KMS-11 (cell line): ENCODE measurements at regions not wholly inside any gene's neighbourhood (a gene's known extent, or its start where the extent isn't known, plus 50 kb on each side); places are given as distances from the start of the nearest gene placed in this dataset.

ENCODE experiments used
- H2AFZ ChIP-seq: fragments of 200-600 bp; sonication (generic); 2 replicates; pipeline ENCODE4 v1.6.1; 2016; ENCODE audit warnings: antibody characterized with exemption, mixed run types, low read depth
- H3K27ac ChIP-seq: fragments of 200-600 bp; sonication (generic); 2 replicates; pipeline ENCODE4 v1.6.1; 2016; ENCODE audit warnings: mild to moderate bottlenecking, mixed run types
- H3K27me3 ChIP-seq: fragments of 200-600 bp; sonication (generic); 2 replicates; pipeline ENCODE4 v1.6.1; 2017; ENCODE audit warnings: mild to moderate bottlenecking, low read depth, mixed run types, moderate library complexity; ENCODE audit not compliant: insufficient read depth
- H3K36me3 ChIP-seq: fragments of 200-600 bp; sonication (generic); 2 replicates; pipeline ENCODE4 v1.6.1; 2017; ENCODE audit warnings: mild to moderate bottlenecking, mixed run types; ENCODE audit not compliant: insufficient read depth
- H3K4me1 ChIP-seq: fragments of 200-600 bp; sonication (generic); 2 replicates; pipeline ENCODE4 v1.6.1; 2016; ENCODE audit warnings: mild to moderate bottlenecking, low read depth, mixed run types; ENCODE audit not compliant: poor library complexity, severe bottlenecking
- H3K4me2 ChIP-seq: fragments of 200-600 bp; sonication (generic); 2 replicates; pipeline ENCODE4 v1.7.0; 2016; ENCODE audit warnings: mild to moderate bottlenecking, mixed run types
- H3K4me3 ChIP-seq: fragments of 200-600 bp; sonication (generic); IDR thresholded peaks from 2 replicates; pipeline ENCODE4 v1.6.1; 2017; ENCODE audit warnings: low read depth, low read length, mixed read lengths; ENCODE audit not compliant: insufficient read depth
- H3K79me2 ChIP-seq: fragments of 200-600 bp; sonication (generic); 2 replicates; pipeline ENCODE4 v1.6.1; 2016; ENCODE audit warnings: low read depth, mixed run types; ENCODE audit not compliant: insufficient read depth
- H3K9ac ChIP-seq: fragments of 200-600 bp; sonication (generic); 2 replicates; pipeline ENCODE4 v1.6.1; 2016; ENCODE audit warnings: mild to moderate bottlenecking, mixed run types
- H4K20me1 ChIP-seq: fragments of 200-600 bp; sonication (generic); 2 replicates; pipeline ENCODE4 v1.6.1; 2016; ENCODE audit warnings: mild to moderate bottlenecking, mixed run types; ENCODE audit not compliant: insufficient read depth
- TF ChIP-seq, protein P1 (sequence below): fragments of 200-600 bp; sonication (generic); conservative IDR thresholded peaks from 2 replicates; pipeline ENCODE4 v1.6.1; 2017; ENCODE audit warnings: low read depth, mild to moderate bottlenecking, antibody characterized with exemption, low read length, moderate library complexity, mixed read lengths

- TF ChIP-seq, protein P1, sequence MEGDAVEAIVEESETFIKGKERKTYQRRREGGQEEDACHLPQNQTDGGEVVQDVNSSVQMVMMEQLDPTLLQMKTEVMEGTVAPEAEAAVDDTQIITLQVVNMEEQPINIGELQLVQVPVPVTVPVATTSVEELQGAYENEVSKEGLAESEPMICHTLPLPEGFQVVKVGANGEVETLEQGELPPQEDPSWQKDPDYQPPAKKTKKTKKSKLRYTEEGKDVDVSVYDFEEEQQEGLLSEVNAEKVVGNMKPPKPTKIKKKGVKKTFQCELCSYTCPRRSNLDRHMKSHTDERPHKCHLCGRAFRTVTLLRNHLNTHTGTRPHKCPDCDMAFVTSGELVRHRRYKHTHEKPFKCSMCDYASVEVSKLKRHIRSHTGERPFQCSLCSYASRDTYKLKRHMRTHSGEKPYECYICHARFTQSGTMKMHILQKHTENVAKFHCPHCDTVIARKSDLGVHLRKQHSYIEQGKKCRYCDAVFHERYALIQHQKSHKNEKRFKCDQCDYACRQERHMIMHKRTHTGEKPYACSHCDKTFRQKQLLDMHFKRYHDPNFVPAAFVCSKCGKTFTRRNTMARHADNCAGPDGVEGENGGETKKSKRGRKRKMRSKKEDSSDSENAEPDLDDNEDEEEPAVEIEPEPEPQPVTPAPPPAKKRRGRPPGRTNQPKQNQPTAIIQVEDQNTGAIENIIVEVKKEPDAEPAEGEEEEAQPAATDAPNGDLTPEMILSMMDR = no peak
- H3K27me3 ChIP-seq = peaks cover 27% of the 10 kb centered on the region; the same call in 1 of the 2 replicates
- H2AFZ ChIP-seq = no peak overlapping the region
- H4K20me1 ChIP-seq = no peaks in the 10 kb centered on the region
- no peak overlapping the region for H3K27ac ChIP-seq
- H3K4me1 ChIP-seq = no peaks in the 10 kb centered on the region
- no peaks in the 10 kb centered on the region for H3K36me3 ChIP-seq
- H3K79me2 ChIP-seq = no peaks in the 10 kb centered on the region
- H3K4me2 ChIP-seq = no peak overlapping the region
- H3K4me3 ChIP-seq = no peak overlapping the region
- no peak overlapping the region for H3K9ac ChIP-seq
Observed at GRCh38 chr16:86964796-86965241, 352.4 kb downstream of the C16orf95 start.

- TF ChIP-seq, protein P1 = no peak
- no peak overlapping the region for H3K9ac ChIP-seq
- no peak overlapping the region for H3K4me2 ChIP-seq
- H2AFZ ChIP-seq = no peak overlapping the region
- H3K4me3 ChIP-seq = no peak overlapping the region
- H4K20me1 ChIP-seq = no peaks in the 10 kb centered on the region
- H3K36me3 ChIP-seq = no peaks in the 10 kb centered on the region
- no peaks in the 10 kb centered on the region for H3K79me2 ChIP-seq
- peaks cover 27% of the 10 kb centered on the region; the same call in 1 of the 2 replicates for H3K27me3 ChIP-seq
- no peak overlapping the region for H3K27ac ChIP-seq
- no peaks in the 10 kb centered on the region for H3K4me1 ChIP-seq
Observed at GRCh38 chr16:86965331-86965730, 351.9 kb downstream of the C16orf95 start.

DNA sequence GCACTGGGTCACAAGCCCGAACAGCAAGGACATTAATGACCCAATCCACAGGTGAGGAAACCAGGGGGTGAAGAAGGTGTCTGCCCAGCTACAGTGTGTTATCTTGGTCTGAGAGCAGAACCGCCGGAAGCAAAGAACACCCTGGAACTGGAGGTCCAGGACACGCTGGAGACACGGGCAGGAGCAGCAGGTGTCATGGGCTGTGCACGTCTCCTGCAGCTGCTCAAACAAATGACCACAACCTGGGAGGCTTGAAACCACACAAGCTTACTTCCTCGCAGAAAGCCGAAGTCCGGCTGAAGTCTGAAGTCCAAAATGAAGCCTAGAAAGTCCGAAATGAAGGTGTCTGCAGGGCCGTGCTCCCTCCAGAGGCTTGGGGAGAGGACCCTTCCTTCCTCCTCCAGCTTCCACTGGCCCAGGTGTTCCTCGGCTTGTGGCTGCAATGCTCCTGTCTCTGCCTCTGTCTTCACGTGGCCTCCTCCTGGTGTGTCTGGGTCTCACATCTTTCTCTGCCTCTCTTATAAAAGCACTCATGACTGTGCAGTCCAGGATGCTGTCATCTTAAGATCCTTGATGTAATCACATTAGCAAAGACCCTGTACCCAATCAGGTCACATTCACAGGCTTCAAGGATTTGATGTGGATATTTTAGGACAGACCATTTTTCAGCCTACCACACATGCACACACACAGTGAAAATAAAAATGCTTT is 351.2 kb downstream of the C16orf95 start:
- no peak overlapping the region for H3K4me3 ChIP-seq
- no peaks in the 10 kb centered on the region for H3K79me2 ChIP-seq
- H3K9ac ChIP-seq = no peak overlapping the region
- H3K4me2 ChIP-seq = no peak overlapping the region
- H4K20me1 ChIP-seq = no peaks in the 10 kb centered on the region
- H3K27me3 ChIP-seq = peaks cover 23% of the 10 kb centered on the region; the same call in 1 of the 2 replicates
- H2AFZ ChIP-seq = no peak overlapping the region
- H3K4me1 ChIP-seq = no peaks in the 10 kb centered on the region
- TF ChIP-seq, protein P1 = no peak
- H3K36me3 ChIP-seq = no peaks in the 10 kb centered on the region
- H3K27ac ChIP-seq = no peak overlapping the region

GRCh38 chr16:86966777-86967176 is 350.4 kb downstream of the C16orf95 start:
- Histone ChIP-seq H3K27ac (no peak overlapping the region), H2AFZ (no peak overlapping the region), H3K79me2 (no peaks in the 10 kb centered on the region), H3K9ac (no peak overlapping the region), H4K20me1 (no peaks in the 10 kb centered on the region), H3K36me3 (no peaks in the 10 kb centered on the region), H3K27me3 (peaks cover 17% of the 10 kb centered on the region; the same call in 1 of the 2 replicates), H3K4me1 (no peaks in the 10 kb centered on the region), H3K4me2 (no peak overlapping the region), H3K4me3 (no peak overlapping the region)
- TF ChIP-seq, protein P1 = no peak
